HG03066 (cell line): ENCODE measurements at regions not wholly inside any gene's neighbourhood (a gene's known extent, or its start where the extent isn't known, plus 50 kb on each side); places are given as distances from the start of the nearest gene placed in this dataset.
"Not testable (repeated sequence)": the region's sequence is repeated elsewhere in the genome, so short reads cannot be mapped to it uniquely, and the experiment has no call there.

Experiments
- ATAC-seq: cut with Tn5 transposase; IDR thresholded peaks from one replicate; pipeline ENCODE4 v1.9.1; 2021; ENCODE audit warnings: low read depth; ENCODE audit not compliant: unreplicated experiment

DNA sequence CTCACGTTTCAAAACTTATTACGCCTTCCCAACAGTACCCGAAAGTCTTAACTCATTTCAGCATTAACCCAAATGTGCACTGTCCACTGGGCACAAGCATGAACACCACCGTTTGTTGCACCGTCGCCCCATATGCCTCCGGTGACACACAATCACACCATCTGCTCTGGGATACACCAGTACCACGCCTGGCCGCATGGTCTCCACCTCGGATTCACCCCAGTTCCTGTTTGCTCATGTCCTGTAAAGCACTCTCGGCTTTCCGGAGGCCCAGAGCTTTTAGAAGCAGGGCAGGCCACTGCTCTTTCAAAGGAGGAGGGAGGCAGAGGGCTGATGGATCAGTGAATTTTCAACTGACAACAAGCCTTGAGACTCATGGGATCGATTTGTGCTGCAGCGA lies 1570.0 kb upstream of the DEFB115 start:
- no peak for ATAC-seq

DNA sequence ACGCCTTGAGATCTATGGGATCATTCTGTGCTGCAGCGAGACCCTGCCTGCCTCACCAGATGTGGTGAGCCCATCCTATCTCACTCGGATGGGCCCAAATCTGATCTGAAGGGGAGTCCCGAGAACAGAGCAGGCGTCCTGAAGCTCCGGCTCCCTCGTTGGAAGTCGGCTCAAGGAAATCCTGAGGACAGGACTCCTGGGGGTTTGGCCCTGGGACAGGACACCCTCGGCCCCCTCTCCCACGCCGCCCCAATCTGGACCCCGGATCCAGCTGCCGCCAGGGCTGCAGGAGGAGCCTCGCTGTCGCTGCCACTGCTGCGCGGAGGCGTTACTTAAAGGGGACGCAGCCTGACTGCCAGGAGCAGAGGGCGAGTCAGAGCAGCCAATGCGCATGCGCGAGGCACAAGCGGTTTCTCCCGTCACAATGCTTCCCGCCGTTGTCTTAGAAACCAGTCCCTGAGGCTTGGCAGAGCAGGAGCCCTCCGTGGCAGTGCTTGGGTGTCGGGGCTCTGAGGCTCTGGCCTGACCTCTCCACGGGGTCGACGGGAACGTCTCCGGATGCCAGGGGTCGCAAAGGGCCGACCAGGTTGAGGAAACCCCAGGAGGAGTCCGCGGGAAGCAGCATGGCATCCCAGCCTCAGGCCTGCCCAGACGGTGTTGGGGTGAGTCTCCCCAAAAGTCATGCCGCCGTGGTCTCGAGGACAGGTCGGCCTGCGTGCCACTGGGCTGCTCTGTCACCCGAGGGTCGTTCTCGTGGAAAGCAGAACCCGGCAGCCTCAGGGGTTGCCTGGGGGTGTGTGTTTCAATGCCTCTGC lies 1567.8 kb upstream of the DEFB115 start:
- peak; percentile 58 for ATAC-seq

DNA sequence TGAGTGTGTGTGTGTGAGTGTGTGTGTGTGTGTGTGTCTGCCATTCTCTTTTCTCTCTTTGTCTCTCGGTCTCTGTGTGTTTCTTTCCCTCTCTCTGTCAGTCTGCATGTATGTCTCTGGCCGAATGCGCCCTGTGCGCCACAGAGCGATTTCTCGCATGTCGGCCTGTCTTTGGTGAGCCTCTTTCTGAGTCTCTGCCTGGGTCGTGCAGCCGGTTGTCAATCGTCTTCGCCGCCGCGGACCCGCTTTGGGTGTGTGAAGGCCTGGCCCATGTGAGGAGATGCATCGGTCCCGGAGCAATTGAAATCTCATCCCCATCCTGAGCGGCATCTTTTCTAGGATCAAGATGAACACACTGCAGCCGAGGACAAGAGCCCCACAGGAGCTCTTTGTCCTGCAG lies 1567.2 kb upstream of the DEFB115 start:
- ATAC-seq: no peak

DNA sequence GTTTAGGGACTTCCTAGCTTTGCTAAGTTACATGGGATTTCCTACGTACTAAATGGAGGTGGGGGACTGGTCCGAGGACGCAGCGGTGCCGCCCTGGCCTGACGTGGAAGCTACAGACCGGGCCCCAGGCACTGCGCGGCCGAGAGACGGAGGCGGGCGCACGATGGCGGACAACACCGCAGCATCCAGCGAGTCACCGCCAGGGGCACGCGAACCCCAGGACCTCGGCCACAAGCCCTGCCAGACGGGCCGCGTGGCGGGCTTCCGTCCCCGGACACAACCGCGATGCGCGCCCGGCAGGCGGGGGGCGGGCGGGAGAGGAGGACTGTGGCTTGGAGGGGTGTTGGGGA lies 1516.9 kb upstream of the DEFB115 start:
- ATAC-seq: no peak

DNA sequence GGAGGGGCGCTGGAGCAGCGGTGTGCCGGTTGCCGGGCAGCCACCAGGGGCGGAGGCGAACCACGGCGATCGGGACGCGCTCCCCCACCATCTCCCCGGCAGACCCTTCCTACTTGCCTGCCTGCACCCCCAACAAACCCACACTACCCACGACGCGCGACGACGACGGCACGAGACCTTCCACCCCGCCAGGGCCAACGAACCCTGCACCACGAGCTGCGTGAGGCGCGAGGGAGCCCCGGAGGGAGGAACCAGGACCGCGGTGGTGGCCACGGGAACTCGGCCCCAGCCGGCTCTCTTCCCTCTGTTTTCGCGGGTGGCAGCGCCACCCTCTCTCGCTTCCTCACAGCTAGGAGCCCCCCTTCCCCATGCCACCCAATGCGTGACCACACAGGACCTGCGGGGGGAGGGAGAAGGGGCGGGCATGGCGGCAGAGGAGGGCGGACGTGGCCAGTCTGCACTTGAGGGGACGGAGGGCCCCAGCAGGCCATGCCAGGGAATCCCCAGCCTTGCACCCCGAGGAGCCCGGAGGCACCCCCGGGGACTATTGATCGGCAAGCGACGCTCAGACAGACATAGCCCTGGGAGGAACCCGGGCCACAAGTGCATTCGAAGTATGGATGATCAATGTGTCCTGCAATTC lies 1516.4 kb upstream of the DEFB115 start:
- ATAC-seq: no peak

DNA sequence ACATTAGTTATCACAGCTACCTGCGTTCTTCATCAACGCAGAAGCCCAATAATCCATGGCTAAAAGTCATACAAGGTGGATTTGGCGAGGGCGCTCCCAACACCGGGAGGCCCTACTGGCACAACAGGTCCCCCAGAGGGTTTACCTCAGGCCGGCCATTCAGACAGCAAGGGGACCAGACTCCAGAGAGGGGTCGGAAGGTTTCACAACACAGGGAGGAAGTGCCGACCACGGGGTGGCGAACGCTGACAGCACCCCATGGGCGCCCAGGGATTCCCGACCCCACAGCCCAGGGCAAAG lies 1515.9 kb upstream of the DEFB115 start:
- ATAC-seq: no peak

DNA sequence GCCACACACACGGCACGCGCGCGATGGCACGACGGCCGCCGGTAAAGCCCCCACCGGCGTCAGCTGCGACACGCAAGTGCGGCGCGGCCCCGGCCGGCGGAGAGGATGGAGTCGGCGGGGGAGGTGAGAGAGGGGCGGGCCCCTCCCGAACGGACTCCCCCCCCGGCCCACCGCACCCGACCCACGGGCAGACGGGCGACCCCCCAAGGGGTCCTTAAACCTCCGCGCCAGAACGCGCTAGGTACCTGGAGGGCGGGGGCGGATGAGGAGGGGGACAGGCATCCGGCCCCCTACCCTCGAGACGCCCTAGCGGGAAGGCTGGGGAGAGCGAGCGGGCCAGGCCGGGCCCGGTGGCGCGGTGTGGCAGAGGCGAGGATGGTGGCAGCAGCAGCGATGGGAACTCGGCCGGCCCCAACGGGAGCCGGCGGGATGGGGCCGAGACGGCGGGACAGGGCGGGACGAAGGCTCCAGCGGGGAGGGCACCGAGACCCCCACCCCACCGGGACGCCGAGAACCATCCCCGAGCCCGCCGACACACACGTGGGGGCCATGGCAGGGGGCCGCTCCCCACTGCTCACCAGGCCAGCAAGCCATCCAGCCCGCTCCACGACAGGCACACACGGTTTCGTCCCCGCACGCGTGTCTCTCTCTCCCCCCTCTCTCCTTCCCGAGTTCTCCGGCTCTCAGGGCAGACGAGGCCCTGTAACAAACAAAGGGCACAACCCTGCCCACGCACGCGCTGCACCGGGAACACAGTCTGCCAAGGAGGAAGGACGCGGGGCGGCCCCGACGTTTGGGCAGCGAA lies 1515.4 kb upstream of the DEFB115 start:
- ATAC-seq: no peak

DNA sequence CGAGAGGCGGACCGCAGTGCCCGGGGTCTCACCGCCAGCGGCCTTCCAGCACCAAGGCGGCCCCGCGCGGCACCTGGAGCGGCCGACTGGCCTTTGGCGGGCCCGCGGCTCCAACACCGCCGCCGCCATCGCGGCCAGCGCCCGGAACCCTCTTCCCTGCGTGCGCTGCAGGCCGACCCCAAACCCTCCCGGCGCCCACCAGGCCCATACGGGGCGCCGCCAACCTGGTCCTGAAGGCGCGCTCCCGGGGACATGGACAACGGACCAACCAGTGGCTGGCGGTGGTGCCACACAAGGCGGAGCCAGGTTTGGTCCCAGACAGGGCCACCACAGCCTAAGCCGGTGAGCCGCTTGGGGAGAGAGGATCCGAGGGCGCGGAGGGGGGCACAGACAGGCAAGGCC lies 1514.8 kb upstream of the DEFB115 start:
- no peak for ATAC-seq

DNA sequence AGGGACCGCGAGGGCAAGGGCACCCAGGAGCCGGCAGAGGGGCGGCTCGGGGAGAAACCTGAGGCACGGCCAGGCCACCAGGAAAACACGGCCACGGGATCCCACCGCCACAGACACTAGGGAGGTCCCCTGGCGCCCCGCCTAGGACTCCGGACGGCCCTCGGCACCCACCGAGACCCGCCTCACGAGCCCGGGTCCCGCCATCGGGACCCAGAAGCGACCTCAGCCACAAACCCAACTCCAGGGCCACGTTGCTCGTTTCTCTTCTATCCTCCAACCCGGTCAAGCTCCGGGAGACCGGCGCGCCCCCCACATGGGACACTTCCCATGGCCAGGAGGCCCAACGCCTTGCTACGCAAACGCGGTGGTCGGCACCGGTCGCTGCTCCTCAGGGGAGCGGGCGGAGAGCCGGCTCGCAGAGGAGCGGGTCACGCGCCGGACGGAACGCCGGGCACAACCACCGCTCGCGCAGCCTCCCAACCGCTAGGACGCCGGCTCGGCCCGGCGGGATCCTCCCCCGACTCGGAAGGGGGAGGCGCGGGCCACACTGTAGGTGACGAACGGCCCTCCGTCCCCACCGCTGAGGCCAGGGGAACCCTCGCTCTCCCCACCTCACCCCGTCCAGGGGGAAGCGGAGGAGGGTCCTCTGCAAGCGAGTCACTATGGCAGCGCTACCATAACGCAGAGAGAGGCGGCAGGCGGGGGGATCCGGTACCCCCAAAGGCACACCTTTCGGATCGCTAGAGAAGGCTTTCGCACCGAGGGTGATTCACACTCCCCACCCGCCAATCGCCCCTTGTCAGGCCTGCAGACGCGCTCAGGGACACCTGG lies 1514.1 kb upstream of the DEFB115 start:
- no peak for ATAC-seq

DNA sequence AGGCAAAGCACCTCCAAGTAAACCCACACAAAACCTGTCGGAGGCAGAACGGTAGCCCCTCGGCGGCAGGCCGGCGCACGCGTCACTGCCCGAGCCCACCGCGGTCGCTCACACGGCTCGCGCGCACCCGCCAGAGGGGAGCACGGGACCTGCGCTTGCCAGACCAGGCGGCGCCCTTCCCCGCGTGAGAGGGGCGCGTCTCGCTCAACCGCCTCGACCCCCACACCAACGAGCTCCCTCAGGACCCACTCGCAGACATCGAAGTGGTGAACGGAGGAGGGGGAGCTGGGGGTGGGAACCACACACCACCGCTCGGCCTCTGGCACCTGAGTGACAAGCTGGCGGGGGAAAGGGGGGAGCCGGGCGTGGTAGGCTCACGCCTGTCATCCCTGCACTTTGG lies 1513.4 kb upstream of the DEFB115 start:
- no peak for ATAC-seq

DNA sequence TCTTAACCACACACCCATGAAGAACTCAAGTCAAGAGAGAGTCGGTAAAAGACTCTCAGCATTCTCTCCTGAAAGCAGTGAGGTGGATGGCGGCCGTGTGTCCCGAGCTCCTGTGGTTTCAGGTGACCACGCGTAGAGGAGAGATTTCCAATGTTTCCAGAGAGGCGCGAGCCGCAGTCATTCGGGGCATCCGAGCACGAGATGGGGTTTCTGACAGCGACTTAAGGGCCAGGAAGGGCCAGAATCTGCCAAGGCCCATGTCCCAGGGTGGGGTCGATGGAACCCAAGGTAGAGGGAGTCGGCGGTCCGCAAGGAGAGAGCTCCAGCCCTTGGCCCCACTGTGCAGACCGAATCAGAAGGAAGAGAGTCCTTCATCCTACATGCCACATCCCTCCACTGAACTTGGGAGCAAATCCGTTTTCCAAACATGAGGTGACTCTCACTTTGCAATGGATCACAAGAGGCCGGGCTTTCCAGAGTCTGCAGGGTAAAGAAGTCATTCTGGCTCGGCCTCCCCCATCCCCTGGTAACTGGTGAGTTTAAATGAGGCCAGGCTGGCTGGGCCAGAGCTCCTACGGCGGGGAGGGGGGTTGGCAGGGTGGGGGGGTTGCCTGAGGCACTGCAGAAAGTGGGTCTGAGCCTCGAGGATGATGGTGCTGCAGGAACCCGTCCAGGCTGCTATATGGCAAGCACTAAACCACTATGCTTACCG lies 1511.8 kb upstream of the DEFB115 start:
- ATAC-seq: not testable (repeated sequence)

DNA sequence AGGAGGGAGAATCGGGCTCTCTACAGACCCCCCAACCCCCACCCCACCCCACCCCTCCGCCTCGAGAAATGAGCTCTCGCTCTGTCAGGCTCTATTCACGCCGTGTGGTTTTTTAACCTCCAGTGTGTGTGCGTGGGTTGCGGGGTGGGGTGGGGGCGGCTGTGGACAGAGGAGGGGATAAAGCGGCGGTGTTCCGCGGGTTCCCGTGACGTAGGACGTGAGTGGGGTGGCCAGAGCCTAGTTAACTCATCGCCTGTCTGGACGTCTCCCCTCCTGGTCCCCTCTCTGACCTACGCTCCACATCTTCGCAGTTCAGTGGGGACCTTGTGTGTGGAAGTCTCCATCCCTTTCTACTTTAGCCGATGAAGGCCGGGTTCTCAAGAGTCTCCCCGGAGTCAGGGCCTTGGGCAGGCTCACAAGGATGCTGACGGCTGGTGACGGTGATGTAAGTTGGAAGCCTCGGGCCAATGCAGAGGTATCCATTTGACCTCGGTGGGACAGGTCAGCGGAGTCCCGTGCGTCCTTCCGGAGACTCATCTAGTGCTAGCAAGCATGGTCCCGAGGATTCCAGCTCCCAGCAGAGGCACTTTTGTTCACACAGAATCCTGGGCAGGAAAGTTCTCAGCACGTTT lies 1507.1 kb upstream of the DEFB115 start:
- no peak for ATAC-seq

DNA sequence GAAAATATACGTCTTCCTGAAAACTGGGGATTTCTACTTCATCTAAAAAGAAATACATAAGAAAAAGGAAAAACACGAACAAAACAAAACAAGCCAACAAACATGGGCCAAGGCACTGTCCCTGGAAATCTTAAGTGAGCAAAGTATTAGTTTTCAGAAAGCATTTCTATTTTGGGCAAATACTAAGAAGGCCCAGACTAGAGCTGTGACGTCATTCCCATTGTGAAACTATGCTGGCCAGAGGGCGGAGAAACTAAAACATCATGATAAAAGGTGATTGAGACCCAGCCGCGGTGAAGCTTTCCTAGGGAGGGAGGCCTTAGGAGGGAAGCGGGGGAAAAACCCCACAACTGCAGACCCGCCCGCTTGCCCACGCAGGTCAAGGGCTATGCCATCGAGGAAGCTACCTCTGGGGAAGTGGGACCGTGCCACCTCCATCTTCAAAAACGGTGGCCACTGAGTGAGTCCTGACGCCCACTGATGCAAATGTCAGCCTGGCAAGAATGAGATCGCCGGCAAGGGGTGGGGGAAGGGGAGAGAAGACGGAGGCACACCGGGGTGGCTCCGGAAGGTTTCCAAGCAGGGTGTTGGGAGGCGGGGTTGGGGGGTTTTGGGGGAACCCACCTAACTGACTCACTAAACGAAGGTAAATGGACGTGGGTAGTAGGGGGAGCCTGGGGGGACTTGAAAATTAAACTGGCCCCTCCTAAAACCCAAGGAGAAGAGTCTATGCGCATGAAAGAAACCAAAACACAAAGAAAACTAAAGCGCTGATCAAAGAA lies 1504.6 kb upstream of the DEFB115 start:
- not testable (repeated sequence) for ATAC-seq

DNA sequence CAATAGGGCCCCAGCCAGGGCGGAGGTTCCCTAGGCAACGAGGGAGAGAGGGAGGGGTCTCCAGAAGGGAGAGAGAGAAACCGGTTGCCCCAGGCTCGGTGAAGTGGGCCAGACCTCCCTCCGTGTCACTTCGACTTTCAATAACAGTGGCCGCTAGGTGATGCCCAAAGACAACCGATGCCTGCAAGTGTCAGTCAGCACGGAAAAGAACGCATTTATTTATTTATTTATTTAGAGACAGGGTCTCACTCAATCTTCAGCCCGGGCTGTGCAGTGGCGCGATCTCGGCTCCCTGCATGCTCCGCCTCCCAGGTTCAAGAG lies 1504.1 kb upstream of the DEFB115 start:
- not testable (repeated sequence) for ATAC-seq

DNA sequence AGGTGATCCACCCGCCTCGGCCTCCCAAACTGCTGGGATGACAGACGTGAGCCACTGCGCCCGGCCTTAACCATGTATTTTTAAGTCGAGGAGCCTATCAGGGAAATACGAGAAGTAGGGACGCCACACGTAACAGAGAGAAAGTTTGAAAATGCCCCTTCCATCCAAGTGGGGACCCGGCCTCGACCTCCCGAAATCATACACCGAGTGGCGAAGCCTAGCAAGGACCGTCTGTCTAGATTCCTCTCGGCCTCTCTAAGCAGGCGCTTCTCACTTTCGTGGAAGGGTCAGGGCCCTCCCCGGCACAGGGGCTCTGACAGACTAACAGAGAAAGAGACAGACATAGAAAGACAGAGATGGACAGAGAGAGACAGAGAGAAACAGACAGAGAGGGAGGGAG lies 1503.6 kb upstream of the DEFB115 start:
- not testable (repeated sequence) for ATAC-seq

DNA sequence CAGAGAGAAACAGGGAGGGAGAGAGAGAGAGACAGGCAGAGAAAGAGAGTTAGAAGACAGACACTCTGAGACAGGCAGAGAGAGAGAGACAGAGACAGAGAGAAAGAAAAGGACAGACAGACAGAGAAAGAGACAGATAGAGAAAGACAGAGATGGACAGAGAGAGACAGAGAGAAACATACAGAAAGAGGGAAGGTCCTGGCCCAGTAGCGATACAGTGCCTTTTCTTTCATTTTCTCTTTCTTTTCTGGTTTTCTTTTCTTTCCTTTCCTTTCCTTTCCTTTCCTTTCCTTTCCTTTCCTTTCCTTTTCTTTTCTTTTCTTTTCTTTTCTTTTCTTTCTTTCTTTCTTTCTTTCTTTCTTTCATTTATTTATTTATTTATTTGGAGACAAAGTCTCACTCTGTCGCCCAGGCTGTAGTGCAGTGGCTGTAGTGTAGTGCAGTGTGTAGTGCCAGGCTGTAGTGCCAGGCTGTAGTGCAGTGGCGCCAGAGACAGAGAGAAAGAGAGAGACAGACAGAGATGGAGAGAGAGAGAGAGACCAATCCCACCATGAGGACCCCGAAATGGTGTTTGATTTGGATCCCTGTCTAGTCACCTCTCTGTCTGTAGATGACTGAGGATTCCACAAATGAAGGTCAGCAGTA lies 1501.5 kb upstream of the DEFB115 start:
- ATAC-seq: not testable (repeated sequence)

DNA sequence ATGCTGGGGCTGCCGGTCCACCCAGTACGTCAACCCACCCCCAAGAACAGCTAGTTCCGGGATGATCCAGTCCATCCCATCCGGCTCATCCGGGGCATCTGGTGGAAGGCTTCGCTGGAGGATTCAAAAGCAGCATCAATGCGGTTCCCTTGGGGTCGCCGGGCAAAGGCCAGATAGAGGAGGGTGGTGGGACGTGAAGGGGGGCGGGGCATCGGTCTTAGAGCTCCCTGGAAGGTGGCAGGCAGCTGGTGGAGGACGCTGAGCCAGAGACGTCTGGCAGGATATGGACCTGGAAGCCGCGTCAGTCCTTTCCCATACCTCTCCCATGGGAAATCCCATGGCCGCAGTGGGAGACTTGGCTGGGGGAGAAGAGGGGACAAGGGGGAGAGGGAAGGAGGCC lies 1500.8 kb upstream of the DEFB115 start:
- ATAC-seq: no peak

DNA sequence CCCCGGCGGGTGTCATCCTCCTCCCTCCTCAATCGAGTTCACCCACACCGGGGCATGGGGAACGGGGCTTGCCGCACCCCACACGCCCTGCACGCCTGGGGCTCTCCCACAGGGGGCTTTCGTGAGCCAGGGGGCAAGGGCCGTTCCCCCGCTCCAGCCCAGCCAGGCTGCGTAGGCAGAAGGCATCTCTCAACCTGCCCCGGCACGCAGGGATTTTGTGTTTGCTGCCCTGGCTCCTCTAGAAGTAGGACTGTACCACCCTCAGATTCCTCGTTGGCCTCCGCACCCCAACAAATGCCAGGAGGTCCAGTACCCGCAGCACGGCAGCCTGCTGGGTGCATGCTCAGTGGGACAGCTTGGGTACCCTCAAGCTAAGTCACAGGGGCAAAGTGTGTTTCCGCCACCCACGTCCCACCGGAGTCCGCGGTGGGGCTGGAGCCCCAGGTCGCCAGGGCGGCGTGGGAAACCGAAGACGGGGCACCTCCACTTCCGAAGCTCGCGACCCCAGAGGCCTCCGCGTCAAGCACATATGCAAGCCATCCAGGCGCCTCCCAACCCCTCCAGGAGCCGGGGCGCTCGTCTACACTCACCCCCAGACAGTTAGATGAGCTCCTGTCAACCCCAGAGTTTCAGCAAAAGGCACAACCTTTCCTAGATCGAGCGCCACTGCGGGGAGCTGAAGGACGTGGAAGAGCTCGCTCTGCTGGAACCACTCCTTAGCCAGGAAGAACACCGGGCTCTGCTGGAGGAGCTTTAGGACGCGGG lies 1495.7 kb upstream of the DEFB115 start:
- ATAC-seq: not testable (repeated sequence)
